GM12874 (cell line): ENCODE measurements at regions not wholly inside any gene's neighbourhood (a gene's known extent, or its start where the extent isn't known, plus 50 kb on each side); places are given as distances from the start of the nearest gene placed in this dataset.

Source experiments
- CTCF ChIP-seq: IDR thresholded peaks from 2 replicates; pipeline ENCODE4 v1.5.1; 2011; ENCODE audit warnings: low read depth, mild to moderate bottlenecking, control low read depth, low read length, moderate library complexity; ENCODE audit not compliant: insufficient read depth

GRCh38 chr1:99566290-99567021 lies 79.5 kb upstream of the PALMD start:
- no peak for TF ChIP-seq CTCF

GRCh38 chr1:99570486-99571089 lies 75.3 kb upstream of the PALMD start:
- TF ChIP-seq CTCF = no peak

GRCh38 chr1:99571092-99571734 lies 74.7 kb upstream of the PALMD start:
- TF ChIP-seq CTCF = no peak

GRCh38 chr1:99573431-99574217 lies 72.3 kb upstream of the PALMD start:
- TF ChIP-seq CTCF = no peak

- no peak for TF ChIP-seq CTCF
These were observed 68.6 kb upstream of the PALMD start for GRCh38 chr1:99577313-99577712.

- no peak for TF ChIP-seq CTCF
These were observed 66.2 kb upstream of the PALMD start for GRCh38 chr1:99579691-99580172.

GRCh38 chr1:99580451-99580850 lies 65.5 kb upstream of the PALMD start:
- no peak for TF ChIP-seq CTCF
